ENCODE measurements at regions not wholly inside any gene's neighbourhood (a gene's known extent, or its start where the extent isn't known, plus 50 kb on each side); places are given as distances from the start of the nearest gene placed in this dataset.

DNA sequence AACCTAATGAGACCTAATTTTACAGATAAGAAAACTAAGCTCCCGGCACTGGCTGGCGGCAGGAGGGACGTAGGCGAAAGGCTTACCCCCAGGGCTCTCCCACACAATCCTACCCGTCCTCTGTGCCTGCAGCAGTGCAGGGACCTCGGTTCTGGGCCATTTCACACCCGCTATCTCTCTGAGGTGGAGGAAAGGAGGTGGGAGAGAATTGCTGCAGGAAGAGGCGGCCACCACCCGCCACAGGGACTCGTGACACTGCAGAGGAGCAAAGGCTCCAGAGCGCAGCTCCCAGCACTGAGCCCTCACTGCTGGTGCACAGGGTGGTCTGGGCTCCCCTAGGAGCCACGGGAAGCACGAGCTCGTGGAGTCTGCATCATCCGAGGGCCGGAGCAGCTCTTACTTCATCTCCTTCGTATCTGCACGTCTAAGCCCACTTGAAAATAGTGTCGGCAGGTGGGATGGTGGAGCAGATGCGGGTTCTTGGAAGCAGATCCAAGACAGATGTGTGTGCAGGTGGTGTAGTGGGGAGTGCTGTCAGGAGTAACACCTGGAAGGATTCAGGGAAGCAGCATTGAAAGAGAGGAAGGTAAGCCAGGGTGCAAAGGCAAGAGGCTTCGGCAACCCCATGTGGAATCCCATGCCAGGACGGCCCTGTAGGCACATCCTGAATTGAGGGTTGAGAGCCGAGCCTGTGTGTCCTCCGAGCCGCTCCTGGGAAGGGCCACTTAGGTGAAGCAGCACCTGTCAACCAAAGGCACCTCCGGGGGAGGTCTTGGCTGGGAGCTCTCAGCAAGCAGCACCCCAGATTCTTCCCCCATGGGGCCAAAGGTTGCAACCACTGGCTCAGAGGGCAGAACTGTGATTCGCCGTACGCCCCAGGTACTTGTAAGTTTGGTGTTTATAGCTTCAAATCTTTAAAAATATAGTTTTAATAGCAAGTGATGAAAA lies 115.8 kb upstream of the SPACA7 start:
- TF ChIP-seq CTCF (conservative IDR thresholded peaks at IDR 0.05) (no peak), EZH2 (IDR thresholded peaks at IDR 0.05; ENCODE audit: low read depth) (no peak)

Data from PC-9 (cell line).